ENCODE measurements at regions not wholly inside any gene's neighbourhood (a gene's known extent, or its start where the extent isn't known, plus 50 kb on each side); places are given as distances from the start of the nearest gene placed in this dataset.

DNA sequence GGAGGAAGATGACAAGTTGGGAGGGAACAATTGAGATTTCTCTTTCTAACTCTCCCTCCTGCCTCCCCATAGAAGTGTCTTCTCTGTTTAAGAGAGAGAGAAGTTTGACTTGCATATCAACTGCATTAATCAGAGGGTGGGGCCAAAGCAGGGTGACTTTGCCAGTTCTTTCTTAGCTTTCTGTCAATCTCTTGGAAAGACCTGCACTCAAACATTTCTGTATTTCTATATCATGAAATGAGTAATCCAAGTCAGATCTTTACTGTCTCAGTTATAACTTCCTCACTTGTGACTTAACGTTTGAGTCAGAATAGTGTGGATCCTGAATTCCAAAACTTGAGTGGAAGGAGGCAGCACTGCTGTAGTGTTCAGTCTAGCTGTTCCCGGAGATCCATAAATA lies 180.8 kb upstream of the KCNK2 start (continued):
- TF ChIP-seq, protein P1, sequence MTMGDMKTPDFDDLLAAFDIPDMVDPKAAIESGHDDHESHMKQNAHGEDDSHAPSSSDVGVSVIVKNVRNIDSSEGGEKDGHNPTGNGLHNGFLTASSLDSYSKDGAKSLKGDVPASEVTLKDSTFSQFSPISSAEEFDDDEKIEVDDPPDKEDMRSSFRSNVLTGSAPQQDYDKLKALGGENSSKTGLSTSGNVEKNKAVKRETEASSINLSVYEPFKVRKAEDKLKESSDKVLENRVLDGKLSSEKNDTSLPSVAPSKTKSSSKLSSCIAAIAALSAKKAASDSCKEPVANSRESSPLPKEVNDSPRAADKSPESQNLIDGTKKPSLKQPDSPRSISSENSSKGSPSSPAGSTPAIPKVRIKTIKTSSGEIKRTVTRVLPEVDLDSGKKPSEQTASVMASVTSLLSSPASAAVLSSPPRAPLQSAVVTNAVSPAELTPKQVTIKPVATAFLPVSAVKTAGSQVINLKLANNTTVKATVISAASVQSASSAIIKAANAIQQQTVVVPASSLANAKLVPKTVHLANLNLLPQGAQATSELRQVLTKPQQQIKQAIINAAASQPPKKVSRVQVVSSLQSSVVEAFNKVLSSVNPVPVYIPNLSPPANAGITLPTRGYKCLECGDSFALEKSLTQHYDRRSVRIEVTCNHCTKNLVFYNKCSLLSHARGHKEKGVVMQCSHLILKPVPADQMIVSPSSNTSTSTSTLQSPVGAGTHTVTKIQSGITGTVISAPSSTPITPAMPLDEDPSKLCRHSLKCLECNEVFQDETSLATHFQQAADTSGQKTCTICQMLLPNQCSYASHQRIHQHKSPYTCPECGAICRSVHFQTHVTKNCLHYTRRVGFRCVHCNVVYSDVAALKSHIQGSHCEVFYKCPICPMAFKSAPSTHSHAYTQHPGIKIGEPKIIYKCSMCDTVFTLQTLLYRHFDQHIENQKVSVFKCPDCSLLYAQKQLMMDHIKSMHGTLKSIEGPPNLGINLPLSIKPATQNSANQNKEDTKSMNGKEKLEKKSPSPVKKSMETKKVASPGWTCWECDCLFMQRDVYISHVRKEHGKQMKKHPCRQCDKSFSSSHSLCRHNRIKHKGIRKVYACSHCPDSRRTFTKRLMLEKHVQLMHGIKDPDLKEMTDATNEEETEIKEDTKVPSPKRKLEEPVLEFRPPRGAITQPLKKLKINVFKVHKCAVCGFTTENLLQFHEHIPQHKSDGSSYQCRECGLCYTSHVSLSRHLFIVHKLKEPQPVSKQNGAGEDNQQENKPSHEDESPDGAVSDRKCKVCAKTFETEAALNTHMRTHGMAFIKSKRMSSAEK (CRISPR knock-in tag; IDR thresholded peaks at IDR 0.05; ENCODE audit: borderline replicate concordance), result no peak
- TF ChIP-seq SOX15 (CRISPR knock-in tag; IDR thresholded peaks at IDR 0.05) (no peak), CREM (CRISPR knock-in tag; IDR thresholded peaks at IDR 0.05) (no peak), FOXJ3 (CRISPR knock-in tag; IDR thresholded peaks at IDR 0.05; ENCODE audit: borderline replicate concordance) (no peak), JAZF1 (CRISPR knock-in tag; IDR thresholded peaks at IDR 0.05) (no peak), ATF1 (CRISPR knock-in tag; IDR thresholded peaks at IDR 0.05) (no peak), MXD4 (CRISPR knock-in tag; IDR thresholded peaks at IDR 0.05; ENCODE audit: borderline replicate concordance) (no peak), RORB (CRISPR knock-in tag; IDR thresholded peaks at IDR 0.05) (no peak), TEAD1 (CRISPR knock-in tag; IDR thresholded peaks at IDR 0.05) (no peak)
- TF ChIP-seq, protein P2, sequence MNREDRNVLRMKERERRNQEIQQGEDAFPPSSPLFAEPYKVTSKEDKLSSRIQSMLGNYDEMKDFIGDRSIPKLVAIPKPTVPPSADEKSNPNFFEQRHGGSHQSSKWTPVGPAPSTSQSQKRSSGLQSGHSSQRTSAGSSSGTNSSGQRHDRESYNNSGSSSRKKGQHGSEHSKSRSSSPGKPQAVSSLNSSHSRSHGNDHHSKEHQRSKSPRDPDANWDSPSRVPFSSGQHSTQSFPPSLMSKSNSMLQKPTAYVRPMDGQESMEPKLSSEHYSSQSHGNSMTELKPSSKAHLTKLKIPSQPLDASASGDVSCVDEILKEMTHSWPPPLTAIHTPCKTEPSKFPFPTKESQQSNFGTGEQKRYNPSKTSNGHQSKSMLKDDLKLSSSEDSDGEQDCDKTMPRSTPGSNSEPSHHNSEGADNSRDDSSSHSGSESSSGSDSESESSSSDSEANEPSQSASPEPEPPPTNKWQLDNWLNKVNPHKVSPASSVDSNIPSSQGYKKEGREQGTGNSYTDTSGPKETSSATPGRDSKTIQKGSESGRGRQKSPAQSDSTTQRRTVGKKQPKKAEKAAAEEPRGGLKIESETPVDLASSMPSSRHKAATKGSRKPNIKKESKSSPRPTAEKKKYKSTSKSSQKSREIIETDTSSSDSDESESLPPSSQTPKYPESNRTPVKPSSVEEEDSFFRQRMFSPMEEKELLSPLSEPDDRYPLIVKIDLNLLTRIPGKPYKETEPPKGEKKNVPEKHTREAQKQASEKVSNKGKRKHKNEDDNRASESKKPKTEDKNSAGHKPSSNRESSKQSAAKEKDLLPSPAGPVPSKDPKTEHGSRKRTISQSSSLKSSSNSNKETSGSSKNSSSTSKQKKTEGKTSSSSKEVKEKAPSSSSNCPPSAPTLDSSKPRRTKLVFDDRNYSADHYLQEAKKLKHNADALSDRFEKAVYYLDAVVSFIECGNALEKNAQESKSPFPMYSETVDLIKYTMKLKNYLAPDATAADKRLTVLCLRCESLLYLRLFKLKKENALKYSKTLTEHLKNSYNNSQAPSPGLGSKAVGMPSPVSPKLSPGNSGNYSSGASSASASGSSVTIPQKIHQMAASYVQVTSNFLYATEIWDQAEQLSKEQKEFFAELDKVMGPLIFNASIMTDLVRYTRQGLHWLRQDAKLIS (CRISPR knock-in tag; IDR thresholded peaks at IDR 0.05; ENCODE audit: borderline replicate concordance), result no peak
- TF ChIP-seq, protein P3, sequence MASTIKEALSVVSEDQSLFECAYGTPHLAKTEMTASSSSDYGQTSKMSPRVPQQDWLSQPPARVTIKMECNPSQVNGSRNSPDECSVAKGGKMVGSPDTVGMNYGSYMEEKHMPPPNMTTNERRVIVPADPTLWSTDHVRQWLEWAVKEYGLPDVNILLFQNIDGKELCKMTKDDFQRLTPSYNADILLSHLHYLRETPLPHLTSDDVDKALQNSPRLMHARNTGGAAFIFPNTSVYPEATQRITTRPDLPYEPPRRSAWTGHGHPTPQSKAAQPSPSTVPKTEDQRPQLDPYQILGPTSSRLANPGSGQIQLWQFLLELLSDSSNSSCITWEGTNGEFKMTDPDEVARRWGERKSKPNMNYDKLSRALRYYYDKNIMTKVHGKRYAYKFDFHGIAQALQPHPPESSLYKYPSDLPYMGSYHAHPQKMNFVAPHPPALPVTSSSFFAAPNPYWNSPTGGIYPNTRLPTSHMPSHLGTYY (CRISPR knock-in tag; IDR thresholded peaks at IDR 0.05), result no peak
- TF ChIP-seq, protein P4, sequence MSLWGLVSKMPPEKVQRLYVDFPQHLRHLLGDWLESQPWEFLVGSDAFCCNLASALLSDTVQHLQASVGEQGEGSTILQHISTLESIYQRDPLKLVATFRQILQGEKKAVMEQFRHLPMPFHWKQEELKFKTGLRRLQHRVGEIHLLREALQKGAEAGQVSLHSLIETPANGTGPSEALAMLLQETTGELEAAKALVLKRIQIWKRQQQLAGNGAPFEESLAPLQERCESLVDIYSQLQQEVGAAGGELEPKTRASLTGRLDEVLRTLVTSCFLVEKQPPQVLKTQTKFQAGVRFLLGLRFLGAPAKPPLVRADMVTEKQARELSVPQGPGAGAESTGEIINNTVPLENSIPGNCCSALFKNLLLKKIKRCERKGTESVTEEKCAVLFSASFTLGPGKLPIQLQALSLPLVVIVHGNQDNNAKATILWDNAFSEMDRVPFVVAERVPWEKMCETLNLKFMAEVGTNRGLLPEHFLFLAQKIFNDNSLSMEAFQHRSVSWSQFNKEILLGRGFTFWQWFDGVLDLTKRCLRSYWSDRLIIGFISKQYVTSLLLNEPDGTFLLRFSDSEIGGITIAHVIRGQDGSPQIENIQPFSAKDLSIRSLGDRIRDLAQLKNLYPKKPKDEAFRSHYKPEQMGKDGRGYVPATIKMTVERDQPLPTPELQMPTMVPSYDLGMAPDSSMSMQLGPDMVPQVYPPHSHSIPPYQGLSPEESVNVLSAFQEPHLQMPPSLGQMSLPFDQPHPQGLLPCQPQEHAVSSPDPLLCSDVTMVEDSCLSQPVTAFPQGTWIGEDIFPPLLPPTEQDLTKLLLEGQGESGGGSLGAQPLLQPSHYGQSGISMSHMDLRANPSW (CRISPR knock-in tag; conservative IDR thresholded peaks at IDR 0.05; ENCODE audit: low read depth), result no peak
- TF ChIP-seq, protein P5, sequence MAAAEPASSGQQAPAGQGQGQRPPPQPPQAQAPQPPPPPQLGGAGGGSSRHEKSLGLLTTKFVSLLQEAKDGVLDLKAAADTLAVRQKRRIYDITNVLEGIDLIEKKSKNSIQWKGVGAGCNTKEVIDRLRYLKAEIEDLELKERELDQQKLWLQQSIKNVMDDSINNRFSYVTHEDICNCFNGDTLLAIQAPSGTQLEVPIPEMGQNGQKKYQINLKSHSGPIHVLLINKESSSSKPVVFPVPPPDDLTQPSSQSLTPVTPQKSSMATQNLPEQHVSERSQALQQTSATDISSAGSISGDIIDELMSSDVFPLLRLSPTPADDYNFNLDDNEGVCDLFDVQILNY (CRISPR knock-in tag; IDR thresholded peaks at IDR 0.05), result no peak
- TF ChIP-seq, protein P6, sequence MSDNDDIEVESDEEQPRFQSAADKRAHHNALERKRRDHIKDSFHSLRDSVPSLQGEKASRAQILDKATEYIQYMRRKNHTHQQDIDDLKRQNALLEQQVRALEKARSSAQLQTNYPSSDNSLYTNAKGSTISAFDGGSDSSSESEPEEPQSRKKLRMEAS (CRISPR knock-in tag; IDR thresholded peaks at IDR 0.05), result no peak

All from WTC11 (cell line).